CD4-positive, alpha-beta memory T cell (primary cell): ENCODE measurements at regions not wholly inside any gene's neighbourhood (a gene's known extent, or its start where the extent isn't known, plus 50 kb on each side); places are given as distances from the start of the nearest gene placed in this dataset.
"Not testable (repeated sequence)": the region's sequence is repeated elsewhere in the genome, so short reads cannot be mapped to it uniquely, and the experiment has no call there.

ENCODE experiments used
- CTCF ChIA-PET: fragments of 350-600 bp; sonication (Branson Sonifier 250); formaldehyde crosslinking; loops from one replicate; lab custom pipeline; 2021; ENCODE audit warnings: inconsistent platforms; ENCODE audit not compliant: partially characterized antibody; lab: Charles Lee
- POLR2A ChIA-PET: fragments of 350-600 bp; sonication (Branson Sonifier 250); formaldehyde crosslinking; loops from one replicate; lab custom pipeline; 2021; ENCODE audit not compliant: partially characterized antibody; lab: Charles Lee
- DNase-seq, 5 donors: peaks; one replicate each; pipeline versions ENCODE4 v3.0.0 to v3.0.0-alpha.2; 2020 to 2022; ENCODE audit warnings: mixed read lengths in 1 of 5
- H3K27ac ChIP-seq: one replicate; pipeline ENCODE4 v1.7.0; 2013; ENCODE audit warnings: low read depth, low read length
- H3K27me3 ChIP-seq: 2 replicates; pipeline ENCODE4 v1.7.0; 2013; ENCODE audit warnings: mild to moderate bottlenecking, low read length, moderate library complexity; ENCODE audit not compliant: insufficient read depth
- H3K36me3 ChIP-seq: 2 replicates; pipeline ENCODE4 v1.7.0; 2013; ENCODE audit warnings: mild to moderate bottlenecking, low read length, moderate library complexity; ENCODE audit not compliant: insufficient read depth
- H3K4me1 ChIP-seq: 2 replicates; pipeline ENCODE4 v1.7.0; 2013; ENCODE audit warnings: mild to moderate bottlenecking, low read length, moderate library complexity; ENCODE audit not compliant: insufficient read depth
- H3K4me3 ChIP-seq, 2 donors: one replicate each; pipeline ENCODE4 v1.7.0; 2013; ENCODE audit warnings: low read length in 2 of 2, mild to moderate bottlenecking in 1 of 2
- H3K9me3 ChIP-seq, 2 donors: one replicate each; pipeline ENCODE4 v1.7.0; 2013; ENCODE audit warnings: low read length in 2 of 2, control low read depth in 1 of 2; ENCODE audit not compliant: control insufficient read depth in 1 of 2
- H3K27ac Mint-ChIP-seq, 7 donors: one replicate each; pipeline ENCODE4 v1.8.0; 2020 to 2021; ENCODE audit warnings: mixed read lengths in 7 of 7, mild to moderate bottlenecking in 6 of 7, inconsistent platforms in 3 of 7, moderate library complexity in 3 of 7
- H3K27me3 Mint-ChIP-seq, 2 donors: one replicate each; pipeline ENCODE4 v1.8.0; 2020 to 2021; ENCODE audit warnings: mixed read lengths in 2 of 2
- H3K36me3 Mint-ChIP-seq, 2 donors: one replicate each; pipeline ENCODE4 v1.8.0; 2020 to 2021; ENCODE audit warnings: mixed read lengths in 2 of 2, inconsistent platforms in 1 of 2, mild to moderate bottlenecking in 1 of 2
- H3K4me1 Mint-ChIP-seq, 4 donors: one replicate each; pipeline ENCODE4 v1.8.0; 2020 to 2021; ENCODE audit warnings: mixed read lengths in 4 of 4, mild to moderate bottlenecking in 1 of 4
- H3K4me3 Mint-ChIP-seq, 8 donors: one replicate each; pipeline ENCODE4 v1.8.0; 2020 to 2021; ENCODE audit warnings: mixed read lengths in 8 of 8, mild to moderate bottlenecking in 7 of 8, moderate library complexity in 6 of 8, inconsistent platforms in 3 of 8
- H3K9me3 Mint-ChIP-seq, 8 donors: one replicate each; pipeline ENCODE4 v1.8.0; 2020 to 2021; ENCODE audit warnings: mixed read lengths in 8 of 8, mild to moderate bottlenecking in 5 of 8, inconsistent platforms in 3 of 8, moderate library complexity in 1 of 8
- intact Hi-C: fragments of 100-400 bp; cut with micrococcal nuclease; formaldehyde crosslinking; loops from one replicate; pipeline ENCODE4 v1.15.1; 2023

DNA sequence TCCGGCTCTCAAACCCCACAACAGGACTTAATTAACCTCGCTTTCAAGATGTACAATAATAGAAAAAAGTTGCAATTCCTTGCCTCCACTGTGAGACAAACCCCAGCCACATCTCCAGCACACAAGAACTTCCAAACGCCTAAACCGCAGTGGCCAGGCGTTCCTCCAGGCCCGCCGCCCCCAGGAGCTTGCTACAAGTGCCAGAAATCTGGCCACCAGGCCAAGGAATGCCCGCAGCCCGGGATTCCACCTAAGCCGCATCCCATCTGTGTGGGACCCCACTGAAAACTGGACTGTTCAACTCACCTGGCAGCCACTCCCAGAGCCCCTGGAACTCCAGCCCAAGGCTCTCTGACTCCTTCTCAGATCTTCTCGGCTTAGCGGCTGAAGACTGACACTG, 262.5 kb downstream of the SMARCA2 start:
- CTCF ChIA-PET, H3K9me3 Mint-ChIP-seq, H3K27ac ChIP-seq, H3K4me3 Mint-ChIP-seq, H3K4me1 Mint-ChIP-seq, H3K4me3 ChIP-seq, H3K27ac Mint-ChIP-seq, POLR2A ChIA-PET, H3K9me3 ChIP-seq, DNase-seq, intact Hi-C loops, H3K27me3 Mint-ChIP-seq, H3K36me3 ChIP-seq, H3K36me3 Mint-ChIP-seq, H3K27me3 ChIP-seq, H3K4me1 ChIP-seq: not testable (repeated sequence)

- H3K27ac ChIP-seq, H3K36me3 Mint-ChIP-seq, POLR2A ChIA-PET, H3K27me3 Mint-ChIP-seq, H3K4me1 Mint-ChIP-seq, H3K27me3 ChIP-seq, H3K9me3 ChIP-seq, H3K9me3 Mint-ChIP-seq, H3K4me3 Mint-ChIP-seq, H3K36me3 ChIP-seq, CTCF ChIA-PET, H3K27ac Mint-ChIP-seq, intact Hi-C loops, H3K4me1 ChIP-seq, H3K4me3 ChIP-seq, DNase-seq: not testable (repeated sequence)
These were observed 264.0 kb downstream of the SMARCA2 start for GRCh38 chr9:2279138-2279537.

DNA sequence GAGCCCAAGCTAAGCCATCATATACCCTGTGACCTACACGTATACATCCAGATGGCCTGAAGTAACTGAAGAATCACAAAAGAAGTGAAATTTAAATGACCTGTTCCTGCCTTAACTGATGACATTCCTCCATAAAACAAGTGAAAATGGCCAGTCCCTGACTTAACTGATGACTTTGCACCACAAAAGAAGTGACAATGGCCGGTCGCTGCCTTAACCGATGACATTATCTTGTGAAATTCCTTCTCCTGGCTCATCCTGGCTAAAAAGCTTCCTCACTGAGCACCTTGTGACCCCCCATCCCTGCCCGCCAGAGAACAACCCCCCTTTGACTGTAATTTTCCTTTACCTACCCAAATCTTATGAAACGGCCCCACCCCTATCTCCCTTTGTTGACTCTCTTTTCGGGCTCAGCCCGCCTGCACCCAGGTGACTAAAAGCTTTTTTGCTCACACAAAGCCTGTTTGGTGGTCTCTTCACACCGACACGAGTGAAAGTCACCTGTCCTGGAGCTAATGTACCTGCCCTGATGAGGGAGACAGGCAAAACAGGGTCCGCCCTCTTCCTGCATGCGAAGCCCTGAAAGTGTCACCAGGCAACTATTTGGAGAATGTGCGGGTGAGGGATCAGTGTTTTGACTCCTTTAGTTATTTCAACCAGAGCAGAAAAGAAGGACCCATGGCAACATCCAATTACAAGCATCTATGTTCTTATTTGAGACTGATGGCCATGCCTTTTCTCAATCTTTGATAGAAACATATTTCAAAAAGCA, 266.1 kb downstream of the SMARCA2 start:
- Mint-ChIP-seq H3K36me3 (no peaks in the 10 kb centered on the region), H3K27ac (no peak overlapping the region), H3K4me1 (no peaks in the 10 kb centered on the region), H3K4me3 (no peak overlapping the region), H3K9me3 (peaks cover 0 to 1% (median 0%) of the 10 kb centered on the region in 8 donors), H3K27me3 (peaks cover 3 to 8% of the 10 kb centered on the region in 2 donors)
- no peak overlapping the region for H3K27ac ChIP-seq
- no peaks in the 10 kb centered on the region for H3K4me1 ChIP-seq
- ChIA-PET CTCF (no interaction called here), POLR2A (no interaction called here)
- intact Hi-C loops: loop anchor here (10.0 kb wide), 1 partner anchor 56 kb away; no protein-coding TSS in a partner anchor
- no peaks in the 10 kb centered on the region for H3K27me3 ChIP-seq
- H3K9me3 ChIP-seq: no peaks in the 10 kb centered on the region
- DNase-seq: no peak
- H3K4me3 ChIP-seq: no peak overlapping the region
- H3K36me3 ChIP-seq: no peaks in the 10 kb centered on the region

DNA sequence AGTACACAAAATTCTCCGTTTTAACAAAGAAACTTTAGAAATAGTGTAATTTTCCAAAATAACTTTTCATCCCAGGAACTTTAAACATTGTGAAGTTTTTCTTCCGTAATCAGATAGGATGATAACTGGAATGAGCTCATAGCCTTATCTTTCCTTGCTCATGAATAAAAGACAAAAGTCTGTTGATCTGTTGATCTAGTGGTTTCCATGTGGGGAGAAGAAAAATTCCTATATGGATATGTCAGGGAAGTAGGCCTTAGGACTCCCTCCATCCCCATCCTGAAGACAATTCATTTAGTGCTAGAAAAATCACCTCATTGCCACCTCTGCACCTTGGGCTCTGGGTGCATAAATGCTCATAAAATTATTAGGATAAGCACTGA, 266.6 kb downstream of the SMARCA2 start:
- H3K9me3 Mint-ChIP-seq: peaks cover 0 to 1% (median 0%) of the 10 kb centered on the region in 8 donors
- no peak overlapping the region for H3K4me3 Mint-ChIP-seq
- no peak overlapping the region for H3K27ac Mint-ChIP-seq
- Histone ChIP-seq H3K4me1 (no peaks in the 10 kb centered on the region), H3K36me3 (no peaks in the 10 kb centered on the region), H3K27me3 (no peaks in the 10 kb centered on the region), H3K27ac (no peak overlapping the region), H3K4me3 (no peak overlapping the region), H3K9me3 (no peaks in the 10 kb centered on the region)
- POLR2A ChIA-PET: no interaction called here
- no peak for DNase-seq
- H3K4me1 Mint-ChIP-seq: no peaks in the 10 kb centered on the region
- intact Hi-C loops: loop anchor here (10.0 kb wide), 1 partner anchor 57 kb away; no protein-coding TSS in a partner anchor
- H3K36me3 Mint-ChIP-seq: no peaks in the 10 kb centered on the region
- CTCF ChIA-PET: no interaction called here
- H3K27me3 Mint-ChIP-seq: peaks cover 4% of the 10 kb centered on the region in 2 donors

- H3K27ac Mint-ChIP-seq: no peak overlapping the region
- no peaks in the 10 kb centered on the region for H3K4me1 ChIP-seq
- ChIA-PET CTCF (no interaction called here), POLR2A (no interaction called here)
- no peak overlapping the region for H3K4me3 ChIP-seq
- intact Hi-C loops: loop anchor here (10.0 kb wide), 1 partner anchor 60 kb away; no protein-coding TSS in a partner anchor
- no peaks in the 10 kb centered on the region for H3K36me3 ChIP-seq
- H3K9me3 Mint-ChIP-seq: no peaks in the 10 kb centered on the region
- H3K36me3 Mint-ChIP-seq: no peaks in the 10 kb centered on the region
- no peaks in the 10 kb centered on the region for H3K9me3 ChIP-seq
- no peak overlapping the region for H3K27ac ChIP-seq
- peaks cover 0 to 13% of the 10 kb centered on the region in 2 donors for H3K27me3 Mint-ChIP-seq
- H3K4me3 Mint-ChIP-seq: no peak overlapping the region
- H3K4me1 Mint-ChIP-seq: no peaks in the 10 kb centered on the region
- no peak for DNase-seq
- H3K27me3 ChIP-seq: no peaks in the 10 kb centered on the region
These were observed 269.6 kb downstream of the SMARCA2 start for GRCh38 chr9:2284770-2285169.

- CTCF ChIA-PET: no interaction called here
- intact Hi-C loops: loop anchor here (10.0 kb wide), 1 partner anchor 61 kb away; no protein-coding TSS in a partner anchor
These were observed 270.5 kb downstream of the SMARCA2 start for GRCh38 chr9:2285416-2286332.

DNA sequence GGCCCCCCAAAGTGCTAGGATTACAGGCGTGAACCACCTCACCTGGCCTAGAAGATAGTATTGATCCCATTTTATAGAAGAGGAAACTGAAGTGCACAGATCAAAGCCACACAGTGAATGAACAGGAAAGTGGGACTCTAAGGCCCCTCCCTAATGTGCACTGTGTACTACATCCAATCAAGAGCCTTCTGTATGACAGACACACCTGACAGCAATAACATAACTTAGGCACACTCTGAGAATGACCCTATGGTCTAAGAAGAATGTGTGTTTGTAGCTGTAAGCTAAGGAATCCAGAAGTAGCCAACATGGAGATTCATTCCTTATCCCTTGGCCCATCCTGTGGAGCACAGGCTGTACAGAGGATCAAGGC, 271.2 kb downstream of the SMARCA2 start:
- H3K9me3 Mint-ChIP-seq: no peaks in the 10 kb centered on the region

More at GRCh38 chr9:2285416-2286332, 270.5 kb downstream of the SMARCA2 start:
- Histone ChIP-seq H3K9me3 (no peaks in the 10 kb centered on the region), H3K4me3 (no peak overlapping the region), H3K27ac (no peak overlapping the region), H3K36me3 (no peaks in the 10 kb centered on the region), H3K27me3 (no peaks in the 10 kb centered on the region), H3K4me1 (no peaks in the 10 kb centered on the region)
- POLR2A ChIA-PET: no interaction called here
- DNase-seq: no peak
- H3K4me3 Mint-ChIP-seq: no peak overlapping the region
- H3K36me3 Mint-ChIP-seq: no peaks in the 10 kb centered on the region
- peaks cover 3 to 13% of the 10 kb centered on the region in 2 donors for H3K27me3 Mint-ChIP-seq
- H3K9me3 Mint-ChIP-seq: no peaks in the 10 kb centered on the region
- H3K27ac Mint-ChIP-seq: no peak overlapping the region
- H3K4me1 Mint-ChIP-seq: no peaks in the 10 kb centered on the region

More for the DNA sequence above, 271.2 kb downstream of the SMARCA2 start:
- Histone ChIP-seq H3K27me3 (no peaks in the 10 kb centered on the region), H3K27ac (no peak overlapping the region), H3K4me3 (no peak overlapping the region), H3K36me3 (no peaks in the 10 kb centered on the region), H3K9me3 (no peaks in the 10 kb centered on the region), H3K4me1 (no peaks in the 10 kb centered on the region)
- Mint-ChIP-seq H3K27ac (no peak overlapping the region), H3K4me3 (no peak overlapping the region), H3K36me3 (no peaks in the 10 kb centered on the region), H3K27me3 (peaks cover 4 to 13% of the 10 kb centered on the region in 2 donors), H3K4me1 (no peaks in the 10 kb centered on the region)
- ChIA-PET CTCF (no interaction called here), POLR2A (no interaction called here)
- no peak for DNase-seq
- intact Hi-C loops: loop anchor here (10.0 kb wide), 1 partner anchor 62 kb away; no protein-coding TSS in a partner anchor
